ENCODE measurements at regions not wholly inside any gene's neighbourhood (a gene's known extent, or its start where the extent isn't known, plus 50 kb on each side); places are given as distances from the start of the nearest gene placed in this dataset.

DNA sequence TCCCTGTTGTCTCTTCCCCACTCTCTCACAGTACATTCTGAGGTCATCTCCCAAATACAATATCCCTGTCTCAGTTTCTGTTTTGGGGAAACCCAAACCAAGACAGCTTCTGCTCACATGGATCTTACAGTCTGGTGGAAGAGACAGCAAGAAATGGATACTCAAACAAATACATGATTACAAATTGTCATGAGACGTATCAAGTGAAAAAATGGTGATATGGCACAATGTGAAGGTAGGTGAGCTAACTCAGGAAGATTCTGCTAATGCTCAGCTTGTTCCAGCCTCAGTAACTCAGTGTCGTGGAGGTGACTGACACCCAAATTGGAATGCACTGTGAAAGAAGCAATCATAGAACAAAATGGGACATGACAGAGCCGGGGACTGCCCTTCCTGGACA is 68.3 kb downstream of the CHST1 start:
- FAIRE-seq = no peak

GRCh38 chr11:45596571-45596970 is 68.9 kb downstream of the CHST1 start:
- FAIRE-seq = no peak

DNA sequence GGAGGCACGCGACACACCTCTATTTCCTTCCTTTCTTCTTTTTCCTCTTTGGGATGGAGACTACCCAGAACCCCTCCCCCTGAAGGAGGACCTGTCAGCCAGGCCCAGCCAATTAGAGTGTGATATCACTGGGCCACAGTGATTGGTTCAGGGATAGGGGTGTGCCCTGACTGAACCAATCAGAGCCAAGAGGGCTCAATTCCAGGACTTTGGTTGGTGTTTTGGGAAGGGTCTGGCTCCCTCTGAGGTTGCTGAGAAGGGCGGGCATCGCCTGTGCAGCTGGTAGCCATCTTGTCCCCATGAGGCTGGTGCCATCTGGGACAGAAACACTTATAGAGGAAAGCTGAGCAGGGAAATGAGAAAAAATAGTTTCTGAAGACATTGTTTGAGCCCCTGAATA is 71.4 kb downstream of the CHST1 start:
- FAIRE-seq = no peak

- FAIRE-seq = no peak
These were observed 72.8 kb downstream of the CHST1 start for GRCh38 chr11:45592636-45593035.

DNA sequence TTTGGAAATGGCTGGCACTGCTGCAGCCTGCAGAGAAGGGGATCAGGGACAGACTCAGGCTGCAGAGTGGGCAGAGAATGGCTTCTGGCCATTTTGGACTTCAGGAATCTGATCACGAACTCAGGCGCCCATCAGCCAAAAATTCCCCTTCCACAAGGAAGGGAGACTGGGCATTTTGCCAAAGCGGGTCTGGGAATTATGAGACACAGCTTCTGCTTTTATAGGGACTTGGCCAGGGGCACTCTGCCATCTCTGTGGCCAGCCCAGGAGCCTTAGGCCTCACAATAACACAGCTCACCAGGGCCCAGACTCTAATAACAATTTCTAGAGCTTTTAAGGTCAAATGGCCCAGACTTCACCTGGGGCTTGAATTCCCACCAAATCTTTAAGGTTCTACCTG is 74.7 kb downstream of the CHST1 start:
- FAIRE-seq = no peak

GRCh38 chr11:45585205-45585604 is 80.2 kb downstream of the CHST1 start:
- FAIRE-seq = no peak

GRCh38 chr11:45583981-45584566 is 81.3 kb downstream of the CHST1 start:
- no peak for FAIRE-seq

DNA sequence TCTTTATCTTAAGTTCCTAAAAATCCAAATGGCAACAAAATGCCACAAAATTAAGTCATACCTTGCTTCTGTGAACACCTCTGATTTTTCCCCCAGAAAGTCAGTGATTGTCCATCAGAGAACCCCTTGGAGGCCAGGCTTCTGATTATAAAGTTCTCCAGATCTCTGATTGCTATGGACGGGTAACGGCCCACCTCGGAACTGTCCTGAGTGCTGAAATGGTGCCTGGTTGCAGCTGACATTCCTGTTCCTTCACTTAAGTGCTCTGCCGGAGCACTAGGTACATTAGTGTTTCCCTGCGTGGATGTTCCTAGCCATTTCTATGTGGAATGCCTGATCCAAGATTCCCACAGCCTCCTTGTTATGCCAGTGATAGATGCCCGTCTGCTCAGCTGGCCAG is 85.0 kb downstream of the CHST1 start:
- no peak for FAIRE-seq

DNA sequence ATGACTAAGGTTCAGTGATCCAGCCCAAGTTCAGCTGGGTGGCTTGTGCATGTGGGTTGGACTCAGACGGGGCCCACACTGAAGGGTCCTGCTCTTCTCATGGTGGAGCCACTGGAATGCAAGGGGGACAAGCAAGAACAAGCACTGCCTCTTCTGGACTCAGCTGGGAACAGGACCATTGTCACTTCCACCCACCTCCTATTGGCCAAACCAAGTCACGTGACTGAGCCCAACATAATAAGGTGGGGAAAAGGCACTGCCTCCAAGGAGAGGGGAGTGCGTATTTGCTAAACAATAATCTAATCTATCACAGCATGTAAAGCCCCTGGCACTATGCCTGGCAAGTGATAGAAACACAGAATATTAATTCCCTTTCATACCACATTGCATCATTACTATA is 87.1 kb downstream of the CHST1 start:
- FAIRE-seq = no peak

GRCh38 chr11:45577752-45578151 is 87.7 kb downstream of the CHST1 start:
- FAIRE-seq = no peak

GRCh38 chr11:45576461-45577215 is 88.8 kb downstream of the CHST1 start:
- no peak for FAIRE-seq

- no peak for FAIRE-seq
These were observed 91.7 kb downstream of the CHST1 start for GRCh38 chr11:45573728-45574127.

GRCh38 chr11:45572354-45573123 is 92.9 kb downstream of the CHST1 start:
- no peak for FAIRE-seq

DNA sequence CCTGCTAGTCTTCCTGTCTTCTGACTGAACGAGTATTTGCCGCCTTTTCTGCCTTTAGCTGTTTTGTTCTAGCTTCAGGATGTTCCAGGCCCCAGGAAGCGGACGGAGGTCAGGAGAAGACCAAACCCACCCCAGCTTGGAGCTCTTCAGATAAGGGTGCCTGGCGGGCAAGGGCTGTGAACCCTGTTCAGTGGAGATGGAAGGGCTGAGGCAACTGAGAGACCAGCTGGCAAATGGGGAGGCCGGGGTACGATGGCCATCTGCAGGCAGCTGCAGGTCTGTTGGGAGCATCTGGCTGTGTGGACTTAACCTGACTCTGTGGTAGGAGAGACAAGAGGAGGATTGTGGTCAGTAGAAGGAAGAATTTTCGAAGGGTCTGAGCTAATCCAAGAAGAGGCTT is 95.6 kb downstream of the CHST1 start:
- FAIRE-seq = no peak

- no peak for FAIRE-seq
These were observed 97.4 kb downstream of the CHST1 start for GRCh38 chr11:45568049-45568448.

- no peak for FAIRE-seq
These were observed 99.9 kb downstream of the CHST1 start for GRCh38 chr11:45565446-45565988.

GRCh38 chr11:45563810-45564209 is 101.6 kb downstream of the CHST1 start:
- no peak for FAIRE-seq

DNA sequence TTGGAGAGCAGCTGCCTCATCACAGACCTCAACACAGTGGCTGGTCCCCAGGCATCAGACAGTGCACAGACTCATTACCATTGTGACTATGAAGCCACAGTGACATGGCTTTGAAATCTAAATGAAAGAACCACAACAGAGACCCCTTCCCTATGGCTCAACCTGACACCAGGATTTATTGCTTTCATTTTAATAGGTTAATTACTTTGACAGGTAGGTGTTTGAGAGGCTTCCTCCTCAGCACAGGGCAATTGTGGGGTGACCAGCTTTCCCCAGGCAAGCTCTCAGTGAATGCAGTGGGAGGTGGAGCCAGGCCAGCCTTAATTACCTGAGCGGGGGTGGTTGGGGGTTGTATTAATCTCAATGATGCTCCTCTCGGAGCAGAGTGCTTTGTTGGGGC is 102.3 kb downstream of the CHST1 start:
- no peak for FAIRE-seq

GRCh38 chr11:45560913-45561281 is 104.5 kb downstream of the CHST1 start:
- no peak for FAIRE-seq

- FAIRE-seq = no peak
These were observed 105.1 kb downstream of the CHST1 start for GRCh38 chr11:45560155-45560912.

DNA sequence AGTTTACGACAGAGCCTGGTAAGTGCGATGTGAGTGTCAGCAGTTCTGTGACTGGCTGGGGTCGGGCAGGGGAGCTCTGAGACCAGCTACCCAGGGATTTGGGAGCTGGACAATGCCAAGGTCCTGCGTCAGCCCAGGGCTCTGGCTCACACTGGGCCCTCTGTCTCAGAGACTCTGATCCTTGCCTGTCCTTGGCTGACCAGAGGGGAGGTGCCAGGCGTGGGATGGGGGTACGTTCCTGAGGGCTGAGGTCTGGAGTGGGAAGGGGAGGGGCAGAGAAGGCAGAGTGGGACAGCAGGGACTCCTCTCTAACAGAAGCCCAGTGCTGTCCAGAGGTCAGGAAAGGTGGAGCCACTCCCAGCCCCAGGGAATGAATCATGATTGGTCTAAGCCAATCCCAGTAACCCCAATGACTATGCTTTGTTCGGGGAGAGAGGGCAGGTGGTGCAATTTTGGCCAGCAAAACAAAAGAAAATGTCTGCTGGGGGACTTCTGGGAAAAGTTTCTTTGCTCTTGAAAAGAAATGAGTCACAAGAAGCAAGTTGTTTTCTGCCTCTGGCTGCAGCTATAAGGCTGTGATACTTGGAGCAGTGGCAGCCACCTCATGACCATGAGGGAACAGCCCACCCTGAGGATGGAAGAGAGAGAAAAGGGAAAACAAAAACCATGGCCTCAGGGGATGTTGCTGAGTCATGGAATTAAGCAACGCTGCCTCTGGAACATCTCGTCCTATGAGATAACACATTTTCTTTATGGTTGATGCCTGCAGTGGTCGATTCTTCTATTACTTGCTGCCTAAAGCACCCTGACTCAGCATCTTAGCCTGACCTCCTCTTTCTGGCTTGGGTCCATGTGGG is 108.3 kb downstream of the CHST1 start:
- FAIRE-seq = no peak

Measured in A204.1 (cell line).